ENCODE measurements at regions not wholly inside any gene's neighbourhood (a gene's known extent, or its start where the extent isn't known, plus 50 kb on each side); places are given as distances from the start of the nearest gene placed in this dataset.

DNA sequence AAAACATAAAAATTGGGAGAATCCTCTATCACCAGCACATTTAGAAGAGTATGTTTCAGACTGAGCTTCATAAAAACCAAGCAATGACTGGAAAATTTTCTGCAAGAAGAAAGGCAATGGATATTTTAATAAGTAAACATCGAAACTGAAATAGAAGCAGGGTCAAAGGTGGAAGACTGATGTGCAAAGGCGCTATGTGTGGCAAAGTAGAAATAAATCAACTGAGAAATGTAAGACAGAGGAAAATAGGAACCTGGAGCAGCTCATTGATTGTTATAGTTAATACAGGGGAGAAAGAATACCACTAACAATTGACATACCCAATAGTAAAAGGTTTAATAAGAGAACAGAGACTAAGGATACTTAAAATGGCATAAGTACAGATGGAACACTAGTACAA lies 818.4 kb downstream of the SOCS6 start:
- TF ChIP-seq, protein P1, sequence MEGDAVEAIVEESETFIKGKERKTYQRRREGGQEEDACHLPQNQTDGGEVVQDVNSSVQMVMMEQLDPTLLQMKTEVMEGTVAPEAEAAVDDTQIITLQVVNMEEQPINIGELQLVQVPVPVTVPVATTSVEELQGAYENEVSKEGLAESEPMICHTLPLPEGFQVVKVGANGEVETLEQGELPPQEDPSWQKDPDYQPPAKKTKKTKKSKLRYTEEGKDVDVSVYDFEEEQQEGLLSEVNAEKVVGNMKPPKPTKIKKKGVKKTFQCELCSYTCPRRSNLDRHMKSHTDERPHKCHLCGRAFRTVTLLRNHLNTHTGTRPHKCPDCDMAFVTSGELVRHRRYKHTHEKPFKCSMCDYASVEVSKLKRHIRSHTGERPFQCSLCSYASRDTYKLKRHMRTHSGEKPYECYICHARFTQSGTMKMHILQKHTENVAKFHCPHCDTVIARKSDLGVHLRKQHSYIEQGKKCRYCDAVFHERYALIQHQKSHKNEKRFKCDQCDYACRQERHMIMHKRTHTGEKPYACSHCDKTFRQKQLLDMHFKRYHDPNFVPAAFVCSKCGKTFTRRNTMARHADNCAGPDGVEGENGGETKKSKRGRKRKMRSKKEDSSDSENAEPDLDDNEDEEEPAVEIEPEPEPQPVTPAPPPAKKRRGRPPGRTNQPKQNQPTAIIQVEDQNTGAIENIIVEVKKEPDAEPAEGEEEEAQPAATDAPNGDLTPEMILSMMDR (IDR thresholded peaks at IDR 0.05; ENCODE audit: low read length): no peak
- TF ChIP-seq EZH2phosphoT487 (IDR thresholded peaks at IDR 0.05; ENCODE audit: low read length) (no peak), EZH2 (optimal IDR thresholded peaks at IDR 0.05; ENCODE audit: low read depth, low read length) (no peak)
